ENCODE measurements at regions not wholly inside any gene's neighbourhood (a gene's known extent, or its start where the extent isn't known, plus 50 kb on each side); places are given as distances from the start of the nearest gene placed in this dataset.

GRCh38 chr14:29176876-29177275 is 410.3 kb downstream of the FOXG1 start:
- TF ChIP-seq CTCF (IDR thresholded peaks at IDR 0.05; ENCODE audit: insufficient read depth, low read length) (no peak), POLR2AphosphoS5 (IDR thresholded peaks at IDR 0.05; ENCODE audit: low read depth) (no peak), SPI1 (IDR thresholded peaks at IDR 0.05; ENCODE audit: borderline replicate concordance, low read depth) (no peak), REST (IDR thresholded peaks at IDR 0.05; ENCODE audit: insufficient replicate concordance, low read depth) (no peak)
